Bronchial epithelial cell (primary cell): ENCODE measurements at regions not wholly inside any gene's neighbourhood (a gene's known extent, or its start where the extent isn't known, plus 50 kb on each side); places are given as distances from the start of the nearest gene placed in this dataset.
A peak's percentile ranks its signal among the peaks of the same experiment; 100 is the strongest.

Experiments
- DNase-seq: peaks from one replicate; pipeline ENCODE4 v3.0.0-alpha.2; 2010; ENCODE audit warnings: low read depth
- FAIRE-seq: peaks from 2 replicates; lab custom pipeline; 2011; peaks lifted over from hg19 to GRCh38; lab: Jason Lieb, UNC
- H3K27me3 ChIP-seq: 2 replicates; pipeline ENCODE4 v1.5.1; 2011; ENCODE audit warnings: low read length; ENCODE audit not compliant: control insufficient read depth, insufficient read depth
- H3K36me3 ChIP-seq: 2 replicates; pipeline ENCODE4 v1.5.1; 2011; ENCODE audit warnings: low read length; ENCODE audit not compliant: control insufficient read depth, insufficient read depth
- H3K4me3 ChIP-seq: 2 replicates; pipeline ENCODE4 v1.5.1; 2011; ENCODE audit warnings: mild to moderate bottlenecking, low read depth, low read length, control low read depth
- CTCF ChIP-seq: IDR thresholded peaks from 2 replicates; pipeline ENCODE4 v1.5.1; 2011; ENCODE audit warnings: mild to moderate bottlenecking, moderate library complexity, low read length, control low read depth, inconsistent platforms; ENCODE audit not compliant: insufficient read depth, severe bottlenecking

GRCh38 chr1:79422726-79423125, 416.2 kb upstream of the ADGRL4 start:
- DNase-seq, result no peak
- no peaks in the 10 kb centered on the region for H3K27me3 ChIP-seq
- no peak overlapping the region for H3K4me3 ChIP-seq
- FAIRE-seq, result no peak
- H3K36me3 ChIP-seq, result no peaks in the 10 kb centered on the region
- TF ChIP-seq CTCF, result no peak

DNA sequence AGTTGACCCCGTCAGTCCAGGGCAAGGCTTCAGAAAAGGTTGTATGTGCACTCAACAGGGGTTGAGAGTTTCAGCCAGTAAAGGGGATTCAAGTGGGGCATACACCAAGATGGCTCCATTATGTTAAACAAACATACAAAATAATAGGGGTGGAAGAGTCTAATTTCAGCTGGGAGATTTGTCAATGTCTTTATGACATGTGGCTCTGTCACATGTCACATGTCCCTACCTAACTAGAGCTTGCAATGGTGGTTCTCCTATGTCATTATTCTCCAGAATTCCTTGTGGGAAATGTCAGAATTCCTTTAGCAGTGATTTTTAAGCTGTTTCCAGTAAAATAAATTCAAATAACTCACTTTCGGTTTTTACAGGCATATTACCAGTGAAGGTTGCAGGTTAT, 392.0 kb upstream of the ADGRL4 start:
- DNase-seq (no peak), FAIRE-seq (no peak)
- Histone ChIP-seq H3K27me3 (no peaks in the 10 kb centered on the region), H3K4me3 (no peak overlapping the region), H3K36me3 (no peaks in the 10 kb centered on the region)
- TF ChIP-seq CTCF, result no peak

- no peak for FAIRE-seq
Measured at GRCh38 chr1:79396901-79397300, 390.4 kb upstream of the ADGRL4 start.

GRCh38 chr1:79388694-79389361, 382.3 kb upstream of the ADGRL4 start:
- DNase-seq (peak; percentile 35), FAIRE-seq (no peak)
- Histone ChIP-seq H3K27me3 (no peaks in the 10 kb centered on the region), H3K36me3 (no peaks in the 10 kb centered on the region), H3K4me3 (no peak overlapping the region)
- no peak for TF ChIP-seq CTCF

More at GRCh38 chr1:79396901-79397300, 390.4 kb upstream of the ADGRL4 start:
- DNase-seq, result no peak
- Histone ChIP-seq H3K27me3 (no peaks in the 10 kb centered on the region), H3K36me3 (no peaks in the 10 kb centered on the region), H3K4me3 (no peak overlapping the region)
- no peak for TF ChIP-seq CTCF

DNA sequence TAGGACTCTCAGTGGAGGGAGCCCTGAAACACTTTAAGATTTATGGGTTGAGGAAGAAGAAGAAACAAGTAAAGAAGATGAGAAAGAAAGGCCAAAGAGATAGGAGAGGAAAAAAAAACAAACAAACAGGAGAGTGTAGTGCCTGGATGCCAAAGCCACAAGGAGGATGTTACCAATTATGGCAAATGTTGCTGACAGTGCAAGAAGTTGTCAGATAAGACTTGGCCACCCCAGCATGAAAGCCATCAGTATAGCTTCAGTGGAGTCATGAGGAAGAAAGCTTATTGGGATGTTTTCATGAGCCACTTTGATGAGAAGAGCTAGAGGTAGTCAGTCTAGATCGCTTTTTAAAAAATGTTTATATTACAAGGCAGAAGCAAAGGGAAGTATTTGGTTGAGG, 380.2 kb upstream of the ADGRL4 start:
- Histone ChIP-seq H3K27me3 (no peaks in the 10 kb centered on the region), H3K4me3 (no peak overlapping the region), H3K36me3 (no peaks in the 10 kb centered on the region)
- no peak for FAIRE-seq
- TF ChIP-seq CTCF, result no peak
- DNase-seq, result no peak

DNA sequence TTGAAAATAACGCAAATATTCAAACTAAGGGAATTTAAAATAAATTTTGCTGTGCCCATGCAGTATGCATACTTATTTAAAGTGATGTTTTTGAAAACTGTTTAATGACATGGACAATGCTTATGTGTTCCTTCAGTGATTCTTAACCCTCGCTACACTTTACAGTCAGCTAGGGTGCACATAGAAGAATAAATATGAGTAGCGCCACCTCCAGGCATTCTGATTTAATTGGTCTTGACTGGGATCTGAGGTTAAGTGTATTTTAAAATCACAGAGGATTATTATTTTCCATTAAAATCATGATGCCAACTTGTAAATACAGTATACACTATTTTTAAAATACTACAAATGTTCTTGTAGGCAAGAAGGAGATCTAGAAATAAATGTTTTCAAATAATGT, 373.5 kb upstream of the ADGRL4 start:
- no peak for TF ChIP-seq CTCF
- Histone ChIP-seq H3K4me3 (no peak overlapping the region), H3K36me3 (no peaks in the 10 kb centered on the region), H3K27me3 (no peaks in the 10 kb centered on the region)
- FAIRE-seq (no peak), DNase-seq (no peak)
